ENCODE measurements at regions not wholly inside any gene's neighbourhood (a gene's known extent, or its start where the extent isn't known, plus 50 kb on each side); places are given as distances from the start of the nearest gene placed in this dataset.

- TF ChIP-seq, protein P1, sequence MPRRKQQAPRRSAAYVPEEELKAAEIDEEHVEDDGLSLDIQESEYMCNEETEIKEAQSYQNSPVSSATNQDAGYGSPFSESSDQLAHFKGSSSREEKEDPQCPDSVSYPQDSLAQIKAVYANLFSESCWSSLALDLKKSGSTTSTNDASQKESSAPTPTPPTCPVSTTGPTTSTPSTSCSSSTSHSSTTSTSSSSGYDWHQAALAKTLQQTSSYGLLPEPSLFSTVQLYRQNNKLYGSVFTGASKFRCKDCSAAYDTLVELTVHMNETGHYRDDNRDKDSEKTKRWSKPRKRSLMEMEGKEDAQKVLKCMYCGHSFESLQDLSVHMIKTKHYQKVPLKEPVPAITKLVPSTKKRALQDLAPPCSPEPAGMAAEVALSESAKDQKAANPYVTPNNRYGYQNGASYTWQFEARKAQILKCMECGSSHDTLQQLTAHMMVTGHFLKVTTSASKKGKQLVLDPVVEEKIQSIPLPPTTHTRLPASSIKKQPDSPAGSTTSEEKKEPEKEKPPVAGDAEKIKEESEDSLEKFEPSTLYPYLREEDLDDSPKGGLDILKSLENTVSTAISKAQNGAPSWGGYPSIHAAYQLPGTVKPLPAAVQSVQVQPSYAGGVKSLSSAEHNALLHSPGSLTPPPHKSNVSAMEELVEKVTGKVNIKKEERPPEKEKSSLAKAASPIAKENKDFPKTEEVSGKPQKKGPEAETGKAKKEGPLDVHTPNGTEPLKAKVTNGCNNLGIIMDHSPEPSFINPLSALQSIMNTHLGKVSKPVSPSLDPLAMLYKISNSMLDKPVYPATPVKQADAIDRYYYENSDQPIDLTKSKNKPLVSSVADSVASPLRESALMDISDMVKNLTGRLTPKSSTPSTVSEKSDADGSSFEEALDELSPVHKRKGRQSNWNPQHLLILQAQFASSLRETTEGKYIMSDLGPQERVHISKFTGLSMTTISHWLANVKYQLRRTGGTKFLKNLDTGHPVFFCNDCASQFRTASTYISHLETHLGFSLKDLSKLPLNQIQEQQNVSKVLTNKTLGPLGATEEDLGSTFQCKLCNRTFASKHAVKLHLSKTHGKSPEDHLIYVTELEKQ (tag by site-specific recombination; IDR thresholded peaks at IDR 0.05; ENCODE audit: borderline replicate concordance), result no peak
- no peak for TF ChIP-seq ZNF211 (tag by site-specific recombination; IDR thresholded peaks at IDR 0.05; ENCODE audit: low read depth)
- no peak for TF ChIP-seq ZNF488 (tag by site-specific recombination; IDR thresholded peaks at IDR 0.05)
- TF ChIP-seq ZNF549 (tag by site-specific recombination; IDR thresholded peaks at IDR 0.05), result no peak
- no peak for TF ChIP-seq ZNF133 (tag by site-specific recombination; IDR thresholded peaks at IDR 0.05)
Measured at GRCh38 chr16:9154567-9155410, 63.3 kb downstream of the HAPSTR1 start (continued).

DNA sequence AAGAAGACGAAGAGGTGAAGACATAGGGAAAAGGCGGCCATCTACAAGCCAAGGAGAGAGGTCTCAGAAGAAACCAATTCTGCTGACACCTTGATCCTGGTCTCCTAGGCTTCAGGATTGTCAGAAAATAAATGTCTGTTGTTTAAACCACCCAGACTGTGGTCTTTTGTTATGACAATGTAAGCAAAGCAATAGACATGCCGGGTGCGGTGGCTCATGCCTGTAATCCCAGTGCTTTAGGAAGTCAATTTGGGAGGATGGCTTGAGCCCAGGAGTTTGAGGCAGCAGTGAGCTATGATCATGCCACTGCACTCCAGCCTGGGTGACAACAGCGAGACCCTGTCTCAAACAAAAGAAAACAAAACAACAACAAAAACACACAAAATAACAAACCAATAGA, 64.4 kb downstream of the HAPSTR1 start:
- Histone ChIP-seq H3K4me3 (ENCODE audit: low read depth, low read length) (no peak overlapping the region), H3K9me3 (ENCODE audit: control insufficient read depth, insufficient read depth, low read depth, low read length) (no peaks in the 10 kb centered on the region), H3K27ac (ENCODE audit: extremely low read depth, low read depth, low read length) (no peak overlapping the region), H3K36me3 (ENCODE audit: control insufficient read depth in 2 of 2, insufficient read depth in 1 of 2, low read length in 2 of 2) (no peaks in the 10 kb centered on the region), H3K4me1 (ENCODE audit: control insufficient read depth, insufficient read depth, low read length) (no peaks in the 10 kb centered on the region)
- ChIA-PET CTCF (no interaction called here), POLR2A (no interaction called here)
- no peak for TF ChIP-seq ZNF19 (tag by site-specific recombination; IDR thresholded peaks at IDR 0.05; ENCODE audit: low read depth)
- TF ChIP-seq, protein P2, sequence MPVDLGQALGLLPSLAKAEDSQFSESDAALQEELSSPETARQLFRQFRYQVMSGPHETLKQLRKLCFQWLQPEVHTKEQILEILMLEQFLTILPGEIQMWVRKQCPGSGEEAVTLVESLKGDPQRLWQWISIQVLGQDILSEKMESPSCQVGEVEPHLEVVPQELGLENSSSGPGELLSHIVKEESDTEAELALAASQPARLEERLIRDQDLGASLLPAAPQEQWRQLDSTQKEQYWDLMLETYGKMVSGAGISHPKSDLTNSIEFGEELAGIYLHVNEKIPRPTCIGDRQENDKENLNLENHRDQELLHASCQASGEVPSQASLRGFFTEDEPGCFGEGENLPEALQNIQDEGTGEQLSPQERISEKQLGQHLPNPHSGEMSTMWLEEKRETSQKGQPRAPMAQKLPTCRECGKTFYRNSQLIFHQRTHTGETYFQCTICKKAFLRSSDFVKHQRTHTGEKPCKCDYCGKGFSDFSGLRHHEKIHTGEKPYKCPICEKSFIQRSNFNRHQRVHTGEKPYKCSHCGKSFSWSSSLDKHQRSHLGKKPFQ (tag by site-specific recombination; IDR thresholded peaks at IDR 0.05), result no peak
- TF ChIP-seq HOXA7 (CRISPR knock-in tag; IDR thresholded peaks at IDR 0.05; ENCODE audit: borderline replicate concordance), result no peak
- TF ChIP-seq ZNF837 (tag by site-specific recombination; IDR thresholded peaks at IDR 0.05), result no peak
- no peak for TF ChIP-seq ZFP3 (tag by site-specific recombination; IDR thresholded peaks at IDR 0.05; ENCODE audit: low read depth)
- TF ChIP-seq ZNF146 (tag by site-specific recombination; IDR thresholded peaks at IDR 0.05), result no peak
- no peak for TF ChIP-seq ZNF677 (tag by site-specific recombination; IDR thresholded peaks at IDR 0.05)
- TF ChIP-seq ZNF341 (tag by site-specific recombination; IDR thresholded peaks at IDR 0.05; ENCODE audit: low read depth), result no peak
- TF ChIP-seq, protein P3, sequence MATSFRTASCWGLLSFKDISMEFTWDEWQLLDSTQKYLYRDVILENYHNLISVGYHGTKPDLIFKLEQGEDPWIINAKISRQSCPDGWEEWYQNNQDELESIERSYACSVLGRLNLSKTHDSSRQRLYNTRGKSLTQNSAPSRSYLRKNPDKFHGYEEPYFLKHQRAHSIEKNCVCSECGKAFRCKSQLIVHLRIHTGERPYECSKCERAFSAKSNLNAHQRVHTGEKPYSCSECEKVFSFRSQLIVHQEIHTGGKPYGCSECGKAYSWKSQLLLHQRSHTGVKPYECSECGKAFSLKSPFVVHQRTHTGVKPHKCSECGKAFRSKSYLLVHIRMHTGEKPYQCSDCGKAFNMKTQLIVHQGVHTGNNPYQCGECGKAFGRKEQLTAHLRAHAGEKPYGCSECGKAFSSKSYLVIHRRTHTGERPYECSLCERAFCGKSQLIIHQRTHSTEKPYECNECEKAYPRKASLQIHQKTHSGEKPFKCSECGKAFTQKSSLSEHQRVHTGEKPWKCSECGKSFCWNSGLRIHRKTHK (tag by site-specific recombination; IDR thresholded peaks at IDR 0.05), result no peak
- no peak for TF ChIP-seq KLF16 (tag by site-specific recombination; IDR thresholded peaks at IDR 0.05)
- no peak for TF ChIP-seq ZNF645 (tag by site-specific recombination; IDR thresholded peaks at IDR 0.05)
- TF ChIP-seq ZNF585B (tag by site-specific recombination; IDR thresholded peaks at IDR 0.05), result no peak
- no peak for TF ChIP-seq ZNF335 (tag by site-specific recombination; conservative IDR thresholded peaks at IDR 0.05)
- TF ChIP-seq ELK4 (IDR thresholded peaks at IDR 0.05; ENCODE audit: borderline replicate concordance, low read depth, low read length), result no peak
- TF ChIP-seq IKZF3 (tag by site-specific recombination; IDR thresholded peaks at IDR 0.05), result no peak
- no peak for TF ChIP-seq ZNF639 (tag by site-specific recombination; IDR thresholded peaks at IDR 0.05)
- TF ChIP-seq ZBTB1 (tag by site-specific recombination; IDR thresholded peaks at IDR 0.05), result no peak
